Spleen (tissue), 11 donors: ENCODE measurements at regions not wholly inside any gene's neighbourhood (a gene's known extent, or its start where the extent isn't known, plus 50 kb on each side); places are given as distances from the start of the nearest gene placed in this dataset.

Experiments
- DNase-seq: peaks from one replicate; pipeline ENCODE4 v3.0.0-alpha.2; 2020
- H3K27ac ChIP-seq, 8 donors: fragments of 200-600 bp; sonication (generic) in 7 of 8; 1 replicate in 4 of 8; 2 replicates in 4 of 8; pipeline versions ENCODE4 v1.5.0 to v1.8.0; 2016 to 2021; ENCODE audit warnings: inconsistent platforms in 4 of 8, mild to moderate bottlenecking in 4 of 8, moderate library complexity in 1 of 8
- H3K27me3 ChIP-seq, 7 donors: fragments of 200-600 bp; sonication (generic) in 6 of 7; replicated peaks in 1 of 7; 1 replicate in 4 of 7; 2 replicates in 3 of 7; pipeline versions ENCODE4 v1.5.0 to v1.8.0; 2016 to 2021; ENCODE audit warnings: inconsistent platforms in 3 of 7, mild to moderate bottlenecking in 1 of 7
- H3K36me3 ChIP-seq, 6 donors: fragments of 200-600 bp; sonication (generic) in 5 of 6; 1 replicate in 4 of 6; 2 replicates in 2 of 6; pipeline versions ENCODE4 v1.5.0 to v1.8.0; 2016 to 2021; ENCODE audit warnings: inconsistent platforms in 2 of 6
- H3K4me1 ChIP-seq, 6 donors: fragments of 200-600 bp; sonication (generic) in 5 of 6; 1 replicate in 3 of 6; 2 replicates in 3 of 6; pipeline versions ENCODE4 v1.5.0 to v1.8.0; 2016 to 2021; ENCODE audit warnings: inconsistent platforms in 3 of 6
- H3K4me3 ChIP-seq, 8 donors: fragments of 200-600 bp; sonication (generic) in 7 of 8; 1 replicate in 4 of 8; 2 replicates in 4 of 8; pipeline versions ENCODE4 v1.5.0 to v1.8.0; 2016 to 2021; ENCODE audit warnings: inconsistent platforms in 4 of 8, mild to moderate bottlenecking in 4 of 8, moderate library complexity in 2 of 8
- H3K9me3 ChIP-seq, 8 donors: fragments of 200-600 bp; sonication (generic) in 7 of 8; 1 replicate in 4 of 8; 2 replicates in 4 of 8; pipeline versions ENCODE4 v1.5.0 to v1.8.0; 2016 to 2021; ENCODE audit warnings: inconsistent platforms in 4 of 8
- CTCF ChIP-seq, 11 experiments: fragments of 200-600 bp in 7 of 11; fragments of 450-650 bp in 4 of 11; sonication (generic) in 4 of 11; IDR thresholded peaks in 8 of 11; conservative IDR thresholded peaks in 3 of 11; 1 replicate in 7 of 11; 2 replicates in 4 of 11; pipeline versions ENCODE4 v1.4.0 to v1.8.0; 2016 to 2021; ENCODE audit warnings: antibody characterized with exemption in 11 of 11, inconsistent platforms in 4 of 11, mild to moderate bottlenecking in 1 of 11
- POLR2A ChIP-seq, 3 donors: fragments of 450-650 bp; IDR thresholded peaks; one replicate each; pipeline ENCODE4 v1.5.1; 2017; ENCODE audit warnings: antibody characterized with exemption in 3 of 3, mild to moderate bottlenecking in 1 of 3
- POLR2AphosphoS5 ChIP-seq, 3 donors: sonication (generic); formaldehyde crosslinking; IDR thresholded peaks; one replicate each; pipeline ENCODE4 v1.5.1; 2017; ENCODE audit warnings: antibody characterized with exemption in 3 of 3
- WGBS, 5 donors: extraction: QIAGEN DNeasy Blood & Tissue Kit in 3 of 5; methylation state at CpG; one replicate each; pipeline versions ENCODE4 v1.1.5 to v1.1.7; 2013 to 2018; 5-methylcytosine and 5-hydroxymethylcytosine counted together
- intact Hi-C: fragments of 100-400 bp; cut with DNase I; formaldehyde crosslinking; loops from one replicate; pipeline ENCODE4 v1.15.0; 2023; ENCODE audit warnings: low total_unique reads
- donor health status: healthy with polysubstance abuse.
- donor health status: DM: no; HTN: no; CAD: no; lungs with moderate emphysema.
- donor health status: DM: no; HTN: no; CAD: no.
- donor health status: Bipolar disorder and iron deficiency.
- donor health status: healthy.
- donor health status: DM: no; HTN: no; CAD: no.
- donor health status: DM: yes; HTN: yes; CAD: no.

GRCh38 chr5:101424530-101425175 is 521.6 kb upstream of the ST8SIA4 start:
- no peaks in the 10 kb centered on the region for H3K36me3 ChIP-seq
- H3K27ac ChIP-seq = no peak overlapping the region
- no peak for DNase-seq
- whole genome bisulfite sequencing, 5 donors = 33 to 57% (median 51%) methylated on average over 2 of the region's 2 CpGs
- no peaks in the 10 kb centered on the region for H3K9me3 ChIP-seq
- H3K27me3 ChIP-seq = no peaks in the 10 kb centered on the region
- no peaks in the 10 kb centered on the region for H3K4me1 ChIP-seq
- H3K4me3 ChIP-seq = no peak overlapping the region
- intact Hi-C loops = no loop called here
- TF ChIP-seq POLR2A (IDR thresholded peaks at IDR 0.05) = no peak
- TF ChIP-seq POLR2AphosphoS5 (IDR thresholded peaks at IDR 0.05) = no peak

GRCh38 chr5:101418713-101419118 is 515.6 kb upstream of the ST8SIA4 start:
- H3K9me3 ChIP-seq = no peaks in the 10 kb centered on the region
- H3K4me1 ChIP-seq = no peaks in the 10 kb centered on the region
- no peaks in the 10 kb centered on the region for H3K36me3 ChIP-seq
- no peak overlapping the region for H3K27ac ChIP-seq
- intact Hi-C loops = no loop called here
- no peak for DNase-seq
- no peak for TF ChIP-seq POLR2A (IDR thresholded peaks at IDR 0.05)
- TF ChIP-seq POLR2AphosphoS5 (IDR thresholded peaks at IDR 0.05) = no peak
- no peak for TF ChIP-seq CTCF (IDR thresholded peaks at IDR 0.05 in 8 of 11, conservative IDR thresholded peaks at IDR 0.05 in 3 of 11)
- no peak overlapping the region for H3K4me3 ChIP-seq
- no peaks in the 10 kb centered on the region for H3K27me3 ChIP-seq
- 4 to 16% (median 14%) methylated on average over 1 of the region's 1 CpG for WGBS, 5 donors

GRCh38 chr5:101404531-101404930 is 501.4 kb upstream of the ST8SIA4 start:
- intact Hi-C loops = loop anchor here (10.0 kb wide), 1 partner anchor 900 kb away; no protein-coding TSS in a partner anchor
- Histone ChIP-seq H3K4me1 (no peaks in the 10 kb centered on the region), H3K4me3 (no peak overlapping the region), H3K27me3 (peaks cover 0 to 3% (median 0%) of the 10 kb centered on the region in 7 donors), H3K9me3 (no peaks in the 10 kb centered on the region), H3K27ac (no peak overlapping the region), H3K36me3 (no peaks in the 10 kb centered on the region)
- DNase-seq = no peak
- 56 to 78% (median 67%) methylated on average over 1 of the region's 1 CpG for WGBS, 5 donors
- TF ChIP-seq CTCF (IDR thresholded peaks at IDR 0.05 in 8 of 11, conservative IDR thresholded peaks at IDR 0.05 in 3 of 11) (no peak), POLR2AphosphoS5 (IDR thresholded peaks at IDR 0.05) (no peak), POLR2A (IDR thresholded peaks at IDR 0.05) (no peak)

- TF ChIP-seq POLR2AphosphoS5 (IDR thresholded peaks at IDR 0.05) (no peak), POLR2A (IDR thresholded peaks at IDR 0.05) (no peak), CTCF (IDR thresholded peaks at IDR 0.05 in 8 of 11, conservative IDR thresholded peaks at IDR 0.05 in 3 of 11) (no peak)
- WGBS, 5 donors = 75 to 86% (median 76%) methylated on average over 5 of the region's 5 CpGs
- intact Hi-C loops = no loop called here
These were observed 490.8 kb upstream of the ST8SIA4 start for GRCh38 chr5:101393795-101394450.

More at GRCh38 chr5:101393795-101394450, 490.8 kb upstream of the ST8SIA4 start:
- no peak for DNase-seq
- no peaks in the 10 kb centered on the region for H3K4me1 ChIP-seq
- no peak overlapping the region for H3K4me3 ChIP-seq
- H3K36me3 ChIP-seq = no peaks in the 10 kb centered on the region
- no peaks in the 10 kb centered on the region for H3K9me3 ChIP-seq
- no peak overlapping the region for H3K27ac ChIP-seq
- H3K27me3 ChIP-seq = no peaks in the 10 kb centered on the region
